ENCODE measurements at regions not wholly inside any gene's neighbourhood (a gene's known extent, or its start where the extent isn't known, plus 50 kb on each side); places are given as distances from the start of the nearest gene placed in this dataset.

DNA sequence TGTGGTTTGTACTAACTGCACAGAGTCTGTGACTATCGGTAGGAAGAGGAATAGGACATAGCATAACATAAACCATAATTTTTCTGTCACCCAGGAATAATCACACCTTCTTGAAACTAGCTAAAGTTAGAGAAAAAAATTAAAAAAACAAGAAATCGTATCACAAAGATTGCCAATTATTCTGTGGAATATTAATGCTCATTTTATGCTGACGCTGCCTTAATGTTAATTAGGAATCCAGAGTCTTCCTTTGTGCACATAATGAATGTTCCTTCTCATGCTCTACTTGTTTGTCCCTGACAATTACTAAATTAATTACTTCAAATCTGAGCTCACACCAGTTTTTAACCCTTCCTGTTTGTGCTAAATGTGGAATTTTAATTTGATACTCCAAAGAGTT, 772.7 kb upstream of the EPHA5 start:
- TF ChIP-seq YY1 (IDR thresholded peaks at IDR 0.05; ENCODE audit: insufficient read depth, insufficient read length) (no peak), ZNF274 (IDR thresholded peaks at IDR 0.05; ENCODE audit: low read depth, low read length) (no peak), SUZ12 (IDR thresholded peaks at IDR 0.05; ENCODE audit: extremely low read depth, insufficient read depth, insufficient read length) (no peak)

All from NT2/D1 (cell line).